Peyer's patch (tissue), 4 donors: ENCODE measurements at regions not wholly inside any gene's neighbourhood (a gene's known extent, or its start where the extent isn't known, plus 50 kb on each side); places are given as distances from the start of the nearest gene placed in this dataset.

Experiments used
- DNase-seq, 3 donors: peaks; one replicate each; pipeline ENCODE4 v3.0.0-alpha.2; 2017 to 2019
- H3K27ac ChIP-seq, 4 donors: fragments of 200-600 bp; sonication (generic); one replicate each; pipeline ENCODE4 v1.5.1; 2016 to 2019
- H3K27me3 ChIP-seq, 2 donors: fragments of 200-600 bp; sonication (generic); one replicate each; pipeline ENCODE4 v1.5.1; 2019
- H3K36me3 ChIP-seq, 3 donors: fragments of 200-600 bp; sonication (generic); one replicate each; pipeline ENCODE4 v1.5.1; 2016 to 2019
- H3K4me1 ChIP-seq, 4 donors: fragments of 200-600 bp; sonication (generic); one replicate each; pipeline ENCODE4 v1.5.1; 2016 to 2019
- H3K4me3 ChIP-seq, 4 donors: fragments of 200-600 bp; sonication (generic); 1 replicate in 3 of 4; 2 replicates in 1 of 4; pipeline ENCODE4 v1.5.1; 2016 to 2019; ENCODE audit warnings: mild to moderate bottlenecking in 1 of 4
- H3K9me3 ChIP-seq, 4 donors: fragments of 200-600 bp; sonication (generic); one replicate each; pipeline ENCODE4 v1.5.1; 2016 to 2019; ENCODE audit warnings: mild to moderate bottlenecking in 1 of 4
- CTCF ChIP-seq, 6 experiments: fragments of 450-650 bp in 4 of 6; fragments of 200-600 bp in 2 of 6; sonication (generic) in 1 of 6; IDR thresholded peaks; one replicate each; pipeline ENCODE4 v1.5.1; 2017 to 2019; ENCODE audit warnings: antibody characterized with exemption in 6 of 6, mild to moderate bottlenecking in 3 of 6, moderate library complexity in 1 of 6
- POLR2A ChIP-seq, 2 donors: fragments of 450-650 bp; IDR thresholded peaks; one replicate each; pipeline ENCODE4 v1.5.1; 2017; ENCODE audit warnings: antibody characterized with exemption in 2 of 2, mild to moderate bottlenecking in 2 of 2, moderate library complexity in 2 of 2

- Histone ChIP-seq H3K36me3 (no peaks in the 10 kb centered on the region), H3K27ac (no peak overlapping the region), H3K27me3 (no peaks in the 10 kb centered on the region), H3K9me3 (no peaks in the 10 kb centered on the region), H3K4me3 (no peak overlapping the region), H3K4me1 (no peaks in the 10 kb centered on the region)
- no peak for DNase-seq
- TF ChIP-seq POLR2A (IDR thresholded peaks at IDR 0.05) (no peak), CTCF (IDR thresholded peaks at IDR 0.05) (no peak)
Measured at GRCh38 chr1:71147637-71148360, 67.0 kb upstream of the ZRANB2 start.

GRCh38 chr1:71135571-71135970, 54.7 kb upstream of the ZRANB2 start:
- no peak for DNase-seq
- H3K27me3 ChIP-seq: no peaks in the 10 kb centered on the region
- H3K36me3 ChIP-seq: no peaks in the 10 kb centered on the region
- no peak overlapping the region for H3K27ac ChIP-seq
- H3K9me3 ChIP-seq: peaks cover 0 to 16% (median 0%) of the 10 kb centered on the region in 4 donors
- no peak for TF ChIP-seq CTCF (IDR thresholded peaks at IDR 0.05)
- no peak for TF ChIP-seq POLR2A (IDR thresholded peaks at IDR 0.05)
- no peaks in the 10 kb centered on the region for H3K4me1 ChIP-seq
- no peak overlapping the region for H3K4me3 ChIP-seq
